ENCODE measurements at regions not wholly inside any gene's neighbourhood (a gene's known extent, or its start where the extent isn't known, plus 50 kb on each side); places are given as distances from the start of the nearest gene placed in this dataset.

DNA sequence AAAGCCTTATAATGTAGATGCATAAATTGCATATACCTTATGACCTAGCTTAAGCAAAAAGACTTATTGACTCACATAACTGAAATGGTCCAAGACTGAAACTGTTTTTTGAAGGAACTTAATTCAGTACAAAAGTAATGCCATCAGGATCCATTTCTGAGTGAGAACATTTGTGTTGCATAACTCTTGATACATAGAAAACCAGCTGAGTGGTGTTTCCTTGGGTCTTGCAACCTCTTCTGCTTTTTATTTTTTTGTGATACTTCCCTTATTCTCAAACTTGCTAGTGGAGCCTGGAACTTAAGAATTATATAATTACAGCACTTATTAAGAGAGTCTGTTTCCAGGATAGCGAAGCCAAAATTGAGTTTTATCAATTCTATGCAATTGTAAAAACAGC lies 272.0 kb downstream of the MAN2A1 start:
- no peak overlapping the region for H3K4me3 ChIP-seq
- H3K27ac ChIP-seq: no peak overlapping the region
- no peaks in the 10 kb centered on the region for H3K9me3 ChIP-seq
- intact Hi-C loops (cut with DNase I): no loop called here
- H3K36me3 ChIP-seq: no peaks in the 10 kb centered on the region
- TF ChIP-seq, protein P1, sequence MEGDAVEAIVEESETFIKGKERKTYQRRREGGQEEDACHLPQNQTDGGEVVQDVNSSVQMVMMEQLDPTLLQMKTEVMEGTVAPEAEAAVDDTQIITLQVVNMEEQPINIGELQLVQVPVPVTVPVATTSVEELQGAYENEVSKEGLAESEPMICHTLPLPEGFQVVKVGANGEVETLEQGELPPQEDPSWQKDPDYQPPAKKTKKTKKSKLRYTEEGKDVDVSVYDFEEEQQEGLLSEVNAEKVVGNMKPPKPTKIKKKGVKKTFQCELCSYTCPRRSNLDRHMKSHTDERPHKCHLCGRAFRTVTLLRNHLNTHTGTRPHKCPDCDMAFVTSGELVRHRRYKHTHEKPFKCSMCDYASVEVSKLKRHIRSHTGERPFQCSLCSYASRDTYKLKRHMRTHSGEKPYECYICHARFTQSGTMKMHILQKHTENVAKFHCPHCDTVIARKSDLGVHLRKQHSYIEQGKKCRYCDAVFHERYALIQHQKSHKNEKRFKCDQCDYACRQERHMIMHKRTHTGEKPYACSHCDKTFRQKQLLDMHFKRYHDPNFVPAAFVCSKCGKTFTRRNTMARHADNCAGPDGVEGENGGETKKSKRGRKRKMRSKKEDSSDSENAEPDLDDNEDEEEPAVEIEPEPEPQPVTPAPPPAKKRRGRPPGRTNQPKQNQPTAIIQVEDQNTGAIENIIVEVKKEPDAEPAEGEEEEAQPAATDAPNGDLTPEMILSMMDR (IDR thresholded peaks at IDR 0.05): no peak
- no peaks in the 10 kb centered on the region for H3K27me3 ChIP-seq
- H3K4me1 ChIP-seq: no peaks in the 10 kb centered on the region
- peak; percentile 69 for ATAC-seq
- DNase-seq: no peak

DNA sequence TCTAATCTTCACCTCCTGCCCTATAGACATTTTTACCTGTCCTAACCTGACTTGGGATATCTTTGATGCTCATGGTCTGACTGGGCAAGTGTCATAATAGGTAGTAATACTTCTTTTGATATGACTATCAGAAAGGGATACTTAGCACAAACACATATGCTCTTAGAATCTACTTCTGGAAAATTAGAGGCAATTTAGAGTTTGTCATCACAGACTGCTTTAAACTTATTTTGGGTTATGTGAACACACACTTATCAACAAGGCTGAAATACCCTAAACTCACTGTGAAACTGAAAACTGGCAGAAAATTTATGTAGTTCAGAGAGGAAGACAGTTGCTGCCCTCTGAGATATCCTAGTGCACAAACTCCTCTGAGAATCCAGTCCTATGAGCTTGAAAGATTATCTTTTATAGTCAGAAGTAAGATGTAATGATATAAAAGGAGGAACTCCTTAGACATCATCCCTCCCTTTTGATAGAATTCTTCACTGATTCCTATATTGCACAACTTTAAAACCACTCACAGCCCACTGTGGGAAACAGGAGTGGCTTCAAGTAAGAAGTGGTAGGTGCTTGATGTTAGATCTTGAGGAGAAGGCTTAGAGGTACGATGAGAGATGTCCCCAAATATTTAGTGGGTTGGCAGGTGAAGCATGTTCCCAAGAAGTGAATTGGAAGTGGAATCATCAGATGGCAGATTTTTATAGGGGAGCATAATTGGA lies 273.3 kb downstream of the MAN2A1 start:
- TF ChIP-seq, protein P1 (IDR thresholded peaks at IDR 0.05): no peak
- Histone ChIP-seq H3K36me3 (no peaks in the 10 kb centered on the region), H3K27ac (no peak overlapping the region), H3K4me1 (no peaks in the 10 kb centered on the region), H3K27me3 (no peaks in the 10 kb centered on the region), H3K4me3 (no peak overlapping the region), H3K9me3 (no peaks in the 10 kb centered on the region)
- no peak for ATAC-seq
- no peak for DNase-seq
- intact Hi-C loops (cut with DNase I): no loop called here

DNA sequence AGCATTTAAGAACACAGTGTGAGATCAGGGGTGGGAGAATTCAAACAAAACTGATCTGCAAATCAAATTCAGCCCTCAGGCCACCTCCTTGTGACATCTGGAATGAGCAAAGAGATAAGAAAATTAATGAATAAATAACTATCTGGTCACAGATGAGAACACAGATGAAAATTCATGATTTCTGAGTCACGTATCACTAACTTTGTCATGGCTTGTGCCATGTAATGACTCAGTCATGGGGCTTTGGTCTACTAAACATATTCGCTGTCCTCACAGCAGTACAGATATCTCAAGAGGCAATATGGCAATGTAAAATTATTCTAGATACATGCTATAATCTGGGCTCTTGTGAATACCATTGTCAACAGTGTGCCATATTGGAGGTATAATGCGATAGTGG lies 274.4 kb downstream of the MAN2A1 start:
- Histone ChIP-seq H3K27me3 (no peaks in the 10 kb centered on the region), H3K4me1 (no peaks in the 10 kb centered on the region), H3K36me3 (no peaks in the 10 kb centered on the region), H3K9me3 (no peaks in the 10 kb centered on the region), H3K4me3 (no peak overlapping the region), H3K27ac (no peak overlapping the region)
- TF ChIP-seq, protein P1 (IDR thresholded peaks at IDR 0.05): no peak
- ATAC-seq: no peak
- intact Hi-C loops (cut with DNase I): no loop called here
- no peak for DNase-seq

DNA sequence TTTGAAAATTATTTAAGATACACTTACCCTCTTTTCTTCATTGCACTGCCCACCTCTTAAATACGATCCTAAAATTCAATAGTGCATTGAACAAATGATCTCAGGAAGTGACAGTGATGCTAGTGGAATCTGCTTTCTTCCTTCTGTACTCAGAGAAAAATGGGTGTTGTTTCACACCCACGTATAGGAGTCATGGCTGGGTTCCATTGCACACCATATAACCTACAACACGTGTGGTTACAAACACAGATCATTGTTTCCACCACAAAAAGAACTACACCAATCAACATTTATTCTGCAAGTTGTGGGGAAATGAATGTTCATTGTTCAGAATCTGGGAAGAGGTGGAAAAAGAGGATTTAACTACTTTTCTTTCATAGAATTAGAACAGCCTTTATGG lies 275.9 kb downstream of the MAN2A1 start:
- intact Hi-C loops (cut with DNase I): no loop called here
- no peak overlapping the region for H3K27ac ChIP-seq
- no peaks in the 10 kb centered on the region for H3K27me3 ChIP-seq
- no peaks in the 10 kb centered on the region for H3K9me3 ChIP-seq
- no peaks in the 10 kb centered on the region for H3K36me3 ChIP-seq
- H3K4me1 ChIP-seq: no peaks in the 10 kb centered on the region
- H3K4me3 ChIP-seq: no peak overlapping the region
- ATAC-seq (no peak), DNase-seq (no peak)
- TF ChIP-seq, protein P1 (IDR thresholded peaks at IDR 0.05): no peak

DNA sequence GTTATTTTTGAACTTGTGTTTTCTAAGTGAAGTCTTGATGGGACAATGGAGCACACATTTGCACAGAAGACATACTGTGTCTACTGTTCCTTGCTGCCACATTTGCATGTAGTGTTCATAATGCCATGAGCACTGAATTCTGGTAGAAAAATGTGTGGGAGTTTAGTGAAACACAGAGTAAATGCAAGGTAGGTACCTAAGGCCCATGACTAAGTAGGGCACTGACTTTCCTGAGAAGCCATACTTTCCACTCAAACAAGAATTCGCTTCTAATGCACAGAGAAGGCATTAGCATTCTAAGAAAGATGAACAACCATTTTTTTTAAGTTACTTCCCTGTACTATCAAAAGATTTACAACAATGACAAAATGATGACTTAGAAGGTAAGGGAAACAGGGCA lies 282.2 kb downstream of the MAN2A1 start:
- Histone ChIP-seq H3K4me3 (no peak overlapping the region), H3K4me1 (no peaks in the 10 kb centered on the region), H3K36me3 (no peaks in the 10 kb centered on the region), H3K9me3 (no peaks in the 10 kb centered on the region), H3K27ac (no peak overlapping the region), H3K27me3 (no peaks in the 10 kb centered on the region)
- intact Hi-C loops (cut with DNase I): no loop called here
- ATAC-seq (no peak), DNase-seq (no peak)
- TF ChIP-seq, protein P1 (IDR thresholded peaks at IDR 0.05): no peak

DNA sequence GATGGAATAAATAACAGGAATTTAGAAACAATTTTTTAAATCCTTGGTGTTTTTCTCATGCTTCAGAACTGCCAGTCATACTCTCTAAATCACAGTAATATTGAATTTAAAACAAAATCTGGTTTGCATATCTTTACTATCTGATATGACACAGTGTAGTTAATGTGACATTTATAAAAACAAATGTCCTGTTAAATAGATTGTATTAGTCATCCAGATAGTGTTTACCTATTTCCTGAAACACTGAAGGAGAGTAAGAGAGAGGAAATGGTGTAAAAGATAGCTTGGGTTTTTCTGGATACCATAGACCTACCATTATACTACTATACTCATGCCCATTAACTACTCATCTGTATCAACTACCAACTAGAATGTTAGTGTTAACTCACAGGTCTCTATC lies 292.3 kb downstream of the MAN2A1 start:
- Histone ChIP-seq H3K4me3 (no peak overlapping the region), H3K9me3 (no peaks in the 10 kb centered on the region), H3K36me3 (no peaks in the 10 kb centered on the region), H3K4me1 (no peaks in the 10 kb centered on the region), H3K27ac (no peak overlapping the region), H3K27me3 (no peaks in the 10 kb centered on the region)
- intact Hi-C loops (cut with DNase I): no loop called here
- DNase-seq (no peak), ATAC-seq (no peak)
- TF ChIP-seq, protein P1 (IDR thresholded peaks at IDR 0.05): no peak
